ENCODE measurements at regions not wholly inside any gene's neighbourhood (a gene's known extent, or its start where the extent isn't known, plus 50 kb on each side); places are given as distances from the start of the nearest gene placed in this dataset.

DNA sequence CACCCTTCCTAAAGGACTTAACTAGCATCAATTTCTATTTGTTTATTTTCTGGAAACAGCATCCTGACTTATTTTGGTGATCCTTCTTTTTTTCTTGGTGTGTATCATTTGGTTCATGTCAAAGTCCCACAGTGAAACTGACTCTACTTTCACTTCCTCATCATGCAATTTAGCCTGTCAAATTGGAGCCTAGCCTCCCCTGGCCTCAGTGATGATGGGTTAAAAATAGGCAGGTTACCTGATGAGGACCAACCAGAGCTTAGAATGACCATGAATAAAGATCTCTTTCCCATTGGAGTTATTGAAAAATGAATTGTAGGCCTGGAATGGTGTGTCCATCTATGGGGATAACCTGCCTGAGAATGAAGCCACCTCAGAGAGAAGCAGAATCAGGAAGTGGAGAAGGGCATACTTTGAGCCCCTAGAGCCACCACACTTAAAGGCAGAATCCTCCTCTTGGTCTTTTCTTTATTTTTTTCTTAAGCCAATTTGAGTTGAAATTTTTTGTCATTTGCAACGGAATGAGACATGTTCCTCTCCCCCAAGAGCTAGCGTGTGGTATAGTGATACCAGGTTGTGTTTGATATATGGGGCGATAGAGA is 105.6 kb downstream of the BTBD3 start:
- no peak for DNase-seq

DNA sequence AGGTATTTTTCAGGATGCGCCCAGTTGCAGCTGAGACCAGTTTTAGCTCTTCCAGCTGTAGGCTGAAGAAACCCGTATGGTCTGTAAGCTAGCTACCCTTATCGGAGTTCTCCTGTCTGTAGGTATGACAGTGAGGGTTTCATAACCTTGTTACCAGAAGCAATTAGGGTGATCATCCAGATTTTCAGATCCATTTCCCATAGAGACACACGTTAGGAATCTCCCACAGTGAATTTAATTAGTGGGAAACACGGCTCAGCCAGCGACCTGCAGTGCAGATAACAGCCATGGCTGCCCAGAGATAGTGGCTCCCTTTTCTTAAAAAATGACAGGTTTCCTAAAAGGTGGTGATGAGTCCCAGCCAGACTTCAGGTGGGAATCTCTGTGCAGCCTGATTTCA is 111.1 kb downstream of the BTBD3 start:
- DNase-seq: no peak

DNA sequence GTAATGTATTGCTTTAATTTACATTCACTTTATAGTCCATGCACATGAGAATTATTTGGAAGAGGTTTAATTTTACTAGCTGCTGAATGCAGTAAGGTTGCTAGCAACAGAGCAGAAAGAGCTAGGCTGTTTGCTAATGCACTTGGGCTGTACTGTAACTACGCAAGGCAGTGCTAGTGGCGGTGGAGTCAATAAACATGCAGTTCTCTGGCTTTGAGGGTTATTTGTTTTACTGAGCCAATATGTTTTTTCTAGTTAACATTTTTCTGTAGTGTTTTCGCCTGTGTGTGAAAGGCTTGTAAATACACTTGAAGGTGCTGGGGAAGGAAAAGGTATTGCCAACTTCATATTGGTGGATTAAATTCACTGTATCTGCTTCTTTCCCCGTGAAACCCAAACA is 112.8 kb downstream of the BTBD3 start:
- DNase-seq: no peak

DNA sequence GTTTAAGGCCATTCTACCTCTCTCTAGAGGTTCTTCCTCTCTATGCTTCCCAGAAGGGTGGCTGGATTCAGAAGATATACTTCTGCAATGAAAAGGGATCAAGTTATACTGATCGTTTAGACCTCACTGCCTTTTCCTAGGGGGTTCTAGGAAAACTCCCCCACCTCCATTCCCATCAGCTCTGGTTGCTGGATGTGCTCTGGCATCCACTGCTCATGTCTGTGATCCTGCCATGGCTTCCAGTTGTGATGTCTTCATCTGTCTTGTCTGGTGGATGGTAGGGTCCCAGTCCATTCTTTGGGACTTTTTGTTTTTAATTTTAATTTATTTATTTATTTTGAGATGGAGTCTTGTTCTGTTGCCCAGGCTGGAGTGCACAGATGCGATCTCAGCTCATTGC is 118.4 kb downstream of the BTBD3 start:
- no peak for DNase-seq

DNA sequence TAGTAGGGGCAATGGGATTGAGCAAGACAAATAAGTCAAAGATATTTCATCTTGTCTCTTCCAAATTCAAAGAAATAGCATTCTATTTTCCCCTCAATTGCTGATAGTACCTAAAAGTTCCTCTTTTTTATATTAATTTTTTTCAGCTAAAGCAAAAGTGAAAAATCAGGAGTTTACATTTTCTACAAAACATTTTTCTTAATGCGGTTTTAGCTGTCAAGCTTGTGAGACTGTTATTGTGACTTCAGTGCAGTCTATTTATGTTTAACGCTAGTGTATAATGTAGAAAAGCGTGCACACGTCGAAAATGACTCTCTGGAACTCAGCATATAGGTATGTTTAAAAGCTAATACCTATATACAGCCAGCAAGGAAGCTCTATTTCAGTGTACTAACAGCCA is 119.8 kb downstream of the BTBD3 start:
- DNase-seq: no peak

DNA sequence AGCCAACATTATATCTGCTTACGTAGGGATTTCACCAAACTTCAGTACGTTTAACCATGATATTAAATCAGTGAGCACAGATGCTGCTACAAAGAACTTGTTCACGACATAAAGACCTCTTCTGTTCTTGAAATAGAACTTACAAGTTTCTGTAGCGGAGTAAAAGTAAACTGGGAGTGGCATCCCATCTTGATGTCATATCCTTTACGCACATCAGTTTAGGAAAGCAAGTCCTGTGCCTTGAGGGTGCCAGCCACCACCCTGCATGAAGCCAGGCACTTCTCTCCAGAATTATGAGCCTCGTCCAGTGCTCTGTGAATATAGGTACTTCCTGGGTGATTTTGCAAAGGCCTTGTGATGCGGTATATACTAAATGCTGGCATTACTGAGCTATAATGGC is 122.6 kb downstream of the BTBD3 start:
- DNase-seq: no peak

DNA sequence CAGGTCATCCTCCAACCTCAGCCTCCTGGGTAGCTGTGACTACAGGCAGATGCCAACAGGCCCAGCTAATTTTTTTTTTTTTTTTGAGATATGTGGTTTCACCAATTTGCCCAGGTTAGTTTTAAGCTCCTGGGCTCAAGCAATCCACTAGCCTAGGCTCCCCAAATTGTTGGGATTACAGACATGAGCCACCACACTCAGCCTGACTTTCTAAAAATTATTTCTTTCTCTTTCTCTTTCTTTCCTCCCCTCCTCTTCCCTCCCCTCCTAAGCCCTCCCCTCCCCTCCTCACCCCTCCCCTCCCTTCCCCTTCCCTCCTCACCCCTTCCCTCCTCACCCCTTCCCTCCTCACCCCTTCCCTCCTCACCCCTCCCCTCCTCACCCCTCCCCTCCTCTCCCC is 127.3 kb downstream of the BTBD3 start:
- DNase-seq: no peak

DNA sequence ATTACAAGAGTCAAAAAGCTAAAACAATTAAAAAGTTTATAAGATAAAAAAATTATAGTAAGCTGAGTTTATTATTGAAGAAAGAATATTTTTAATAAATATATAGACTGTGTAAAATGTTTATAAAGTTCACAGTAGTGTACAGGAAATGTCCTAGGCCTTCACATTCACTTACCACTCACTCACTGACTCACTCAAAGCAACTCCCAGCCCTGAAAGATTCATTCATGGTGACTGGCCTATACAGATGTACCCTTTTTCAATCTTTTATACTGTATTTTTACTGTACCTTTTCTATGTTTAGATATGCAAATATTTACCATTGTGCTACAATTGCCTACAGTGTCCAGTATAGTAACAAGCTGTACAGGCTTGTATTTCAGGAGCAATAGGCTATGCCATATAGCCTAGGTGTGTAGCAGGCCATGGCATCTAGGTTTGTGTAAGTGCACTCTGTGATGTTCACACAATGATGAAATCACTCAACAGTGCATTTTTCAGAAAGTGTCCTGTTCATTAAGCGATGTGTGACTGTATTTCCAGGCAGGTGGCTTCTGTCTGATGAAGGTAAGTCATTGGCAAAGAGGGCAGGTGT is 130.2 kb downstream of the BTBD3 start:
- no peak for DNase-seq

DNA sequence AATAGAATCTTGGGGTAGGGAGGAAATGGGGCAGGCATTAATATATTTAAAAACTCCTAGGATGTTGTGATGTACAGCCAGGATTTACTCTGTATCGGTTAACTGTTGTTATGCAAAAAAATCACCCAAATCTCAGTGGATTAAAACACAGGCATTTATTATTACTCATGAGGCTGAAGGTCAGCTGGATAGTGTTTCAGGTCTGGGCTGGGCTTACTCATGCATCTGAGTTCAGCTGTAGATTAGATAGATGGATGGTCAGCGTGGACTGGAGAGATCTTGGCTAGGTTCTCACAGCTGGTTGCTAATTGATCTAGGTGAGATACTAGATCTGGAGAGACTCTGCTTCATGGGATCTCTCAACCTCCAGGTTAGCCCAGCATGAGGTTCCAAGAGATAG is 131.4 kb downstream of the BTBD3 start:
- no peak for DNase-seq

DNA sequence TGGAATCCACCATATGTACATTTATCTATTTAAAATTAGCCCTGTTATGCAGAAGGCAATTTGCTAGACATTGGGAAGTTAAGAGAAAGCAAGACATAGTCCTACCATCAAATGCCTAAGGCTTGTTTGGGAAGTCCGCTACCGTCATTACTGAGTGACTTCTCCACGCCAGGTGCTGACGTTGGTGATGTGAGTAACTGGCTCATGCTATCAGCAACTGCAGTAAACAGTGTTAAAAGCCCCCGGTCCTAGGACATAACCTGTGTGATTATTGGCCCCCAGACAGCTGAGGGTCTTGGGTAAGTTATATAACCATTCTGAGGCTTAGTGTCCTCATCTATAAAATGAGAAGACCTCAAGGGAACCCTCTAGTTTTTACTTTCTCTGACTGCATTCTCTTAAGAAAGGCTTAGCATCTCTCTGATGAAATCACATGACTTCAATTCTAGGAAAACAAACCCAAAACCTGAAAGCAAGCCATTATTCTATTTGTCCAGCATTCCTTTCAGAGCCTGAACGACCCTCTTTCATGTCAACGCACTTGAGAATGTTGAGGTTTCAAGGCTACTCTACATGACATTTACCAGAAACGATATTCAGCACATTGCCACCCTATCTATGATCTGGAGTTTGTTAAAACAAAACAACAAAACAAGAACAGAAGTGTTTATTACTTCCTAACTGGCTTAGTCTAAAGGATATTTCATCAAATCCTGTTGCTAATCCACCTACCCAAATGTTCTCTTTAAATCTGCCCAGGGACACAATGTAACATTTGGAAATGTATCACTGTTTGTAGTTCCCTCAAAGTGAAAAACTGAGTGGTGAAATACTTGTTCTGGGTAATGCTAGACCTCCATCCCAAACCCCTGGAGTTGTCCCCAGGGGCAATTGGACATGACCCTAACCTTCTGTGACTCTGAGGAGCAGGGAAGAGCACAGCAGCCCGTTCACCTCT is 133.8 kb downstream of the BTBD3 start:
- no peak for DNase-seq

DNA sequence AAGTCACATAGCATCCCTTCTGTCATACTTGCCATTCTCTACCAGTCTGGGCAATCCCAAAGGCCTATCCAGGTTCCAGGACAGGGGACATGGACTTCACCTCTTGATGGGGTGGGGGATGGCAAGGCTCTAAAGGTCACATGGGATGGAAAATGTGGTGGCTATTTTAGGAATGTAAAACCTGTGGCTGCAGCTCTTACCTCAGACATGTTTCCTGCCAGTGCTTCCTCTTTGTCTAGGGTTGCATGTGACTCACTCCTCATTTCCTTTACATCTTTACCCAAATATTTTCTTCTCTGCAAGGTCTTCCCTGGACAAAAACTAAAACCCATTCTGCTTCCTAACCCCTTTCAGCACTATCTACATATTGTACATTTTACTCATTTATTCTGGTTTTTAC is 135.7 kb downstream of the BTBD3 start:
- DNase-seq: no peak

DNA sequence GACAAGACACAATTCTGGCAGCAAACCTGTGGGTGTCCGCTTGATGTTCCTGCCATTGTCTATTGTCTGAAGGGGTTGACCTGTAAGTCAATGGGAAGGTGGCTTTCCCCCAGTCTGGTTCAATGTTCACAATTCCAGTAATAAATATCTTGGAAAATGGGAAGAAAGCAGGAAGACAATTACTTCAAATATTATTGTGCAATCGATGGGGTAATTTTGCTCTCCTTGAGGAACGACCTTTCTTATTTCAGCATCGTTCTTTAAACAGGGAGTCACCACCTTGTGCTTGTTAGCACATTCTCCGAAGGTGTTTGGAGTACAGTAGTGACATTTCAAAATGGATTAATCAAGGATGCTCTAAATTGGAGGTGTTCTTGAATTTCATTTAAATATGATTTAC is 136.9 kb downstream of the BTBD3 start:
- no peak for DNase-seq

DNA sequence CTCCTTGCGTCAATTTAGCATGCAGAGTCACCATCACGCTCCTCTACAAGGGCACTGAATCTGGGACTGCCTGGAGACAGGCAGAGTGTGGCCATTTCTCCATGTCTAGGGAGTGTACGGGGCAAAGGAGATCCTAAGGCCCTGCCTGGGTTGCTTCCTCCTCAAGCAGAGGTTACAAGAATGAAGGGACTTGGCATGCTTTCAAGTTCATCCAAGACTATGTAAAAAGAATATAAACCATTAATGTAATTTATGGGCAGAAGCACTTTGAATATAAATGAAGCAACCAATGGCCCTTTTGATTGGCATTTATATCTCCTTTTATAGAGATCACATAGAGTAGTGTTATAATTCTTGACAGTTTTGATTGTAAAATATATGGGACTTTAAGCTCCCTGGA is 137.5 kb downstream of the BTBD3 start:
- no peak for DNase-seq

DNA sequence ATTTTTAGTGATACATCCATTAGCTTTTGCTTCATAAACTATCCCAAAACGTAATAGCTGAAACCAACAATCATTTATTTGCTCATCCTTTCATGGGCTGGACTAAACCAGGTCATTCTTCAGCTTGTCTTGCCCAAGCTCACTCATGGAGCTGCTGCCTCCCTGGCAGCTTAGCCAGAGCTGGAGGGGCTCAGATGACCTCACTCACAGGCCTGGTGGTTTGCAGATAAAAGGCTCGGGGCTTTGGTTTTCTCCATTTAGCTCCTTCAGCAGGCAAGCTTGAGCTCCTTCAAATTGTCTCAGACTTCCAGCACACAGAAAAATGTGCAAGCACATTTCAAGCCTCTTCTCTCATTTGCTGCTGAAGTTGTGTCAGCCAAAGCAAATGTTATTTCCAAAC is 139.1 kb downstream of the BTBD3 start:
- no peak for DNase-seq

DNA sequence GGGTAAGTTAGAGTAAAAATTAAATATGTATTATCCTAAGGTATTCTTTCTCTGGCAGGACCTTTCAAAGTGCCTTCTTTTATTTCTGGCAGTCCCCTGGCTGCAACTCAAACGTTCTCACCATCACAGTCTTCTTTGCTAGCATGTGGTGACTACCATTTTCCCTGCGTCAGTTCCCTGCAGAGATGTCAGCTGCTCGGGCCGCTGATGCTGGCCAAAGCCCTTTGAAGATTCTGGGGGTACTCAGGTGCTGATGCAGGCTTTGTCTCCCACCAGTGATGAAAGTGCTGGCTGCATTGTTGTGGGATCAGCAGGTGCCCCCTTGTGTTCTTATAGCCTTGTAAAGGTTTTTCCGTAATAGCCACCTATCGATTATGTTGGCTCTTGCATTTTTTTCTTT is 140.1 kb downstream of the BTBD3 start:
- DNase-seq: no peak

DNA sequence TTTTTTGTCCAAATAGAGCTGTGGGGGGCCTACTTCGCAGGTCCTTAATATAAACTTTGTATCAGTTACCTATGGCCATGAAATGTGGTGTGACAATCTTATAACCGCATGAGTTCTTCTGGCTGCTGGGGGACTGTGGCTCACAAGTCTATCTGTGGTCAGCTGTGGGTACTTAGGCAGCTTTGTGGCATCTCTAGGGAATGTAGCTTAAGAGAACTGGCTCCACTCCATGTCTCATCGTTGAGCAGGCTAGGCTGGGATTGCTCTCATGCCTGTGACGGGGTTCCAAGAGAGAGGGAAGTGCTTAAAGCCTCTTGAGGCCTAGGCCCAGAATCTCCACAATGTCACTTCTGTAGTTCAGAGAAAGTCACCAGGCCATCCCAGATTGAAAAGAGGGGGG is 140.5 kb downstream of the BTBD3 start:
- no peak for DNase-seq

DNA sequence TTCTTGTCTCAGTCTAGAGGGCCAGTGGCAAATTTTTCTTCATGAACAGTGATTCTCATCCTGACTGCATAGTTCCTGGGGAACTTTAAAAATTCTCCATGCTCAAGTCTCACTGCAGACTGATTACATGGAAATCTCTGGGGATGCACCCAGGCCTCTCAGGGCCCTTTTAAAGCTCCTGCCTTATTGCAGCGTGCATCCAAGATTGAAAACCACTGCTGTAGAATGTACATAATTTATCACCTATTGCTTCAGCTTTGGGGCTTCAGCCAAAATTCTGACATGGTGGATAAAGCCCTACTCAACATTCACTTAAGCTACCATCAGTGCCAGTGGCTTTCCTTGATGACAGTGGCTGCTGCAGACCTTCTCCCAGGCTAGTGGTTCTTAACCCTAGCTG is 143.8 kb downstream of the BTBD3 start:
- DNase-seq: no peak

DNA sequence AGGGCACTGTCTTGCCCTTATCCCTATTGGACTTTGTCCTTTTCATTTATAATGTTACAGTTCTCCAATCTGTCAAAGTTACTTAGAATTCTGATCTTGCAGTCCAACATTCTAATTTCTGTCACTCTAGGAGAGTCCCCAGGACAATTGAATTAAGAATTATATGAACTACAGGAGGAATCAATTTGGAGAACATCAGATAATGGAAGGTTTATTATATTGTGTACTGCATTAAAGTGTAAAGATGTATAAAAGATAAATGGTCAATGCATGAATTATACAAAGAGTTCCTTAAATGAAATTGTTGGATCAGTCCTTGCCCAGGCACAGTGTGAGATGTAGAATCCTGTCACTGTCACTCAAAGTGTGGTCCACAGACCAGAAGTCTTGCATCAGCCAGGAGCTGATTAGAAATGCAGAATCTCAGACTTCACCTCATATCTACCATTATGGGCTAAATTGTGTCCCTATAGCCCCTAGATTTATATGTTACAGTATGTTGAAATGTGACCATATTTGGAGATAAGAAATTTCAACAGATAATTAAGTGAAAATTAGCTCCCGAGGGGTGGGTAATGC is 145.5 kb downstream of the BTBD3 start:
- no peak for DNase-seq

DNA sequence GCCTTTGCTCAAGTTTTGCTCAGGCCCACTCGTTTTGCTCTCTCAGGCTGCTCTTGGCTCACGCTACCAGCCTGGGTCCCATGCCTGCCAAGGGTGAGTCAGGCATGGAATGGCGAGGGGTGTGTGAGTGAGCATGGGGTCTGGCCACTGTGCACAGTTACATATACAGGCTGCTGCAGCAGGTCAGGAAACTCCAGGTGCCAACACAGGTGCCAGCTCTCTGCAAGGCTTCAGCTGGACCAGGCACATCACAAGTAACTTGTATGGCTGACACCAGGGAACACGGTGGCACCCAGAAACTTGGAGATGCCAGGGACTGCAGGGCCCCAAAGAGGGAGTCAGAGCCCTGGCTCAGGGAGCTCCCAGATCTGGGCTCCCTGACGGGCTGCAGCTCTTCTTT is 146.8 kb downstream of the BTBD3 start:
- DNase-seq: no peak

DNA sequence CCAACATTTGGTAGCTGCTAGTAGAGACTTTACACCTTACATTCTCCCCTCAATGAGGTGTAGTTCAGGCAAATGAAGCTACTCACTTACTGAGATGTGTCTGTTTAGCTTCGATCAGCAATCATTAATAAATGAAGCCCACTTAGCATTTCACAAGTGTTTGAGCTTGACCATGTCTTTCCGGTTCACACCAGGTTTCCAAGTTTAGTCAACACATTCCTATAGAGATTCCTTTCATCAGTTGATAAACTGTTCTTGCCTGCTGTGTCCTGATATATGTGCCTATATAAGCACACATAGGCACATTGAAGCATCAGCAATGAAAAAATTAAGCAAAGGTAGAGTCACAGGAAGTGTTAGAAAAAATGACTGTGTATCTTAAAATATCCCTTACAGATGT is 150.0 kb downstream of the BTBD3 start:
- DNase-seq: no peak

DNA sequence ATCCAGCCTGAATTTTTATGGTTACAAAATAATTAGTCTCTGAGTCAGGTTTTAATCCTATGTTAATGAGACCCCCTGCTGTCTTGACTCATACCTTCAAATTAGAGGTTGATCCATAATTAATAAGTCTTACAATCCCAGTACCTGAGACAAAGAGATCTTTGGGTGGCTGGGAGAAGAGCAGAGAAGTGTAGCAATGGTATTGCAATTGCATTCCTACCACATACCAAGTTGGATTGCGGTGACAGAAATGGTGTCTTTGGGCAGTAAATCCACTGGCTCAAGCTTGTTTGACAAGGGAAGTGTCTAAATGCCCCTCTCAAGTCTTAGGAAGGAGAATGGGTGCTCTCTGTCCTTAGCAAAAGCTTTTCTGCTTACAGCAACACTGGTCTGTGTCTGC is 150.4 kb downstream of the BTBD3 start:
- DNase-seq: no peak

DNA sequence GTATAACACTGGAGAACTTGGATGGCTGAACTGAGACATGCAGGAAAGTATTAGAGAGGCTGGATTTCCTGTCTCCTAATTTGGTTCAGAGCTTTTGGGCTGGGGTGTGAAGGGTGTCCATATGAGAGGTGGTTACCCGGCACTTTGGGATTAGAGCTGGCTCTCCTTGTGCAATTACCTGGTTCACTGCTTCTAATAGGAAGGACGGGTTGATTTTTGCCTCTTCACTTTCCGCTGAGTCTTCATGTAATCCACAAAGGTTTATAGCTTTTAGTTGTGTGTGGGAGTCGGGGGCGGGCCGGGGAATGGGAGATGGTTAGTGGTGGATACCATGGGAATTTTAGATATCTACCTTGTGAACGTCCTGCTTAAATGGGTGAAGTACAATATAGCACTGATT is 151.5 kb downstream of the BTBD3 start:
- DNase-seq: no peak

DNA sequence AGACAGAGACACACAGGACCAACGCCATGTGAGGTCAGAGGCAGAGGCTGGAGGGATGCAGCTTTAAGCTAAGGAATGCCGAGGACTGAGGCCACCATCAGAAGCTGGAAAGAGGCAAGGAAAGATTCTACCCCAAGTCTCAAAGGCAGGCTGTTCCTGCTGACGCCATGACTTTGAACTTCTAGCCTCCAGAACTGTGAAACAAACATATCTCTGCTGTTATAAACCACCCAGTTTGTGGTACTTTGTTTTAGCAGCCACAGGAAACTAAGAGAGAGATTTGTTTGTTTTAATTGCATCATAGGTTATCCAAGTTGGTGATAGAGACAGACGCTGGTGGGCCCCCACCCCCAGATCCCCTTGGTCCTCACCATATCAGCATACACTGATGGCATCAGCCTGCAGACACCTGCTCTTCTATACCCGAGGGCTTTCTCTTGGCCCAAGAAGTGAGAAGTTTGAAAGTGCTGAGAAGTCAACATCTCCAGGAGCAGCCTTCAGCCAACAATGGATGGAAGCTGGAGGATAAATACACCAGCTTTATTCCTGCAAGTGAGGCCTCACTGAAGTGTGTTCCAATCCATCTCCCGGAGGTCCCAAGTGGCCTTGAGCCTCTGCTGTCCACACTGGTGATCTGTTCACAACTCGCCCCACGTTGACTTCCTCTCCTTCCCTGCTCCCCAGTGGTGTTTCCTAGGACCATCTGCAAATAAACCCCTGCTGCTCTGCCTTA is 154.7 kb downstream of the BTBD3 start:
- no peak for DNase-seq

Measured in stimulated activated CD4-positive, alpha-beta T cell treated with anti-CD3 and anti-CD28 coated beads, Interleukin-4, amount 100 ng/mL, for 24 hours (primary cell).